ENCODE measurements at regions not wholly inside any gene's neighbourhood (a gene's known extent, or its start where the extent isn't known, plus 50 kb on each side); places are given as distances from the start of the nearest gene placed in this dataset.

DNA sequence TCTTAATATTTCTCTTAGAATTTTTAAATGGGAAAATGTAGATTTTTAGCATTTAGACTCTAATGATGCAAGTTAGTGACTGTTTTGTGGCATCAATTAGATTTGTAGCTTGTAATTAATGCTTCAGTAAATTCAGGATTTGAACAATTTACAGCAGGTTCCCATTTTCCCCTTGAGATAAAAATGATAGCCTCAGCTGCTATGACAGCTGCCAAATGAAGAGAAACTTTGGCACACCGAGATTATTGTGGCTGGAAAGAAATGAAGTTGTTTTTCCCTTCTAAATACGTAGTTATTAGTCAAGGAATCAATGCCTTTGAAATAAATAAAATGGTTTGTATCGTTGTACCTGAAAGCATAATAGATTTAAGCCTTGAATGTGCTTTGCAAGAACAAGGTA lies 206.4 kb upstream of the P2RY1 start:
- TF ChIP-seq, protein P1, sequence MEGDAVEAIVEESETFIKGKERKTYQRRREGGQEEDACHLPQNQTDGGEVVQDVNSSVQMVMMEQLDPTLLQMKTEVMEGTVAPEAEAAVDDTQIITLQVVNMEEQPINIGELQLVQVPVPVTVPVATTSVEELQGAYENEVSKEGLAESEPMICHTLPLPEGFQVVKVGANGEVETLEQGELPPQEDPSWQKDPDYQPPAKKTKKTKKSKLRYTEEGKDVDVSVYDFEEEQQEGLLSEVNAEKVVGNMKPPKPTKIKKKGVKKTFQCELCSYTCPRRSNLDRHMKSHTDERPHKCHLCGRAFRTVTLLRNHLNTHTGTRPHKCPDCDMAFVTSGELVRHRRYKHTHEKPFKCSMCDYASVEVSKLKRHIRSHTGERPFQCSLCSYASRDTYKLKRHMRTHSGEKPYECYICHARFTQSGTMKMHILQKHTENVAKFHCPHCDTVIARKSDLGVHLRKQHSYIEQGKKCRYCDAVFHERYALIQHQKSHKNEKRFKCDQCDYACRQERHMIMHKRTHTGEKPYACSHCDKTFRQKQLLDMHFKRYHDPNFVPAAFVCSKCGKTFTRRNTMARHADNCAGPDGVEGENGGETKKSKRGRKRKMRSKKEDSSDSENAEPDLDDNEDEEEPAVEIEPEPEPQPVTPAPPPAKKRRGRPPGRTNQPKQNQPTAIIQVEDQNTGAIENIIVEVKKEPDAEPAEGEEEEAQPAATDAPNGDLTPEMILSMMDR (IDR thresholded peaks at IDR 0.05; ENCODE audit: extremely low read depth in 1 of 2, insufficient read depth in 1 of 2, low read depth in 1 of 2, low read length in 2 of 2): no peak
- TF ChIP-seq GATA2 (IDR thresholded peaks at IDR 0.05; ENCODE audit: insufficient read depth, insufficient read length, low read depth, low read length) (no peak), POLR2A (IDR thresholded peaks at IDR 0.05; ENCODE audit: low read depth, low read length) (no peak), POLR2AphosphoS5 (IDR thresholded peaks at IDR 0.05; ENCODE audit: insufficient read depth, low read depth, low read length) (no peak), EZH2 (IDR thresholded peaks at IDR 0.05; ENCODE audit: borderline replicate concordance, low read depth, low read length, severe bottlenecking) (no peak), JUN (IDR thresholded peaks at IDR 0.05; ENCODE audit: borderline replicate concordance, insufficient read depth, insufficient read length, low read depth) (no peak), MAX (IDR thresholded peaks at IDR 0.05; ENCODE audit: insufficient read depth, insufficient read length) (no peak), MYC (IDR thresholded peaks at IDR 0.05; ENCODE audit: low read depth, low read length) (no peak), FOS (IDR thresholded peaks at IDR 0.05; ENCODE audit: borderline replicate concordance, insufficient read depth, low read length) (no peak)

Data from endothelial cell of umbilical vein (primary cell).